Hepatocyte (in vitro differentiated cells): ENCODE measurements at regions not wholly inside any gene's neighbourhood (a gene's known extent, or its start where the extent isn't known, plus 50 kb on each side); places are given as distances from the start of the nearest gene placed in this dataset.

ENCODE experiments used
- DNase-seq: peaks from one replicate; pipeline ENCODE4 v3.0.0-alpha.2; 2016; ENCODE audit warnings: low spot score
- H2AFZ ChIP-seq: fragments of 200-600 bp; sonication (generic); 2 replicates; pipeline ENCODE4 v1.6.0; 2016; ENCODE audit warnings: antibody characterized with exemption, mild to moderate bottlenecking
- H3K27ac ChIP-seq: fragments of 200-600 bp; sonication (generic); 2 replicates; pipeline ENCODE4 v1.5.1; 2016; ENCODE audit warnings: mild to moderate bottlenecking
- H3K27me3 ChIP-seq: fragments of 200-600 bp; sonication (generic); 2 replicates; pipeline ENCODE4 v1.6.1; 2016
- H3K36me3 ChIP-seq: fragments of 200-600 bp; sonication (generic); replicated peaks from 2 replicates; pipeline ENCODE4 v1.5.1; 2016; ENCODE audit warnings: low read depth; ENCODE audit not compliant: insufficient read depth
- H3K4me1 ChIP-seq: fragments of 200-600 bp; sonication (generic); 2 replicates; pipeline ENCODE4 v1.5.1; 2016; ENCODE audit warnings: mild to moderate bottlenecking, moderate library complexity; ENCODE audit not compliant: insufficient read depth
- H3K4me2 ChIP-seq: fragments of 200-600 bp; sonication (generic); 2 replicates; pipeline ENCODE4 v1.6.0; 2016
- H3K4me3 ChIP-seq: fragments of 200-600 bp; sonication (generic); 2 replicates; pipeline ENCODE4 v1.5.1; 2016; ENCODE audit warnings: mild to moderate bottlenecking
- H3K79me2 ChIP-seq: fragments of 200-600 bp; sonication (generic); 2 replicates; pipeline ENCODE4 v1.6.0; 2017; ENCODE audit warnings: mild to moderate bottlenecking
- H3K9me2 ChIP-seq: fragments of 200-600 bp; sonication (generic); replicated peaks from 2 replicates; pipeline ENCODE4 v1.6.0; 2017; ENCODE audit warnings: mild to moderate bottlenecking; ENCODE audit not compliant: insufficient read depth
- H3K9me3 ChIP-seq: fragments of 200-600 bp; sonication (generic); 2 replicates; pipeline ENCODE4 v1.5.1; 2016; ENCODE audit warnings: low read depth, mild to moderate bottlenecking
- H4K20me1 ChIP-seq: fragments of 200-600 bp; sonication (generic); 2 replicates; pipeline ENCODE4 v1.6.0; 2016; ENCODE audit warnings: mild to moderate bottlenecking; ENCODE audit not compliant: insufficient read depth, poor library complexity, severe bottlenecking
- CTCF ChIP-seq: fragments of 200-600 bp; sonication (generic); IDR thresholded peaks from 2 replicates; pipeline ENCODE4 v1.5.1; 2016; ENCODE audit warnings: antibody characterized with exemption, mild to moderate bottlenecking; ENCODE audit not compliant: poor library complexity
- EZH2 ChIP-seq: fragments of 200-600 bp; sonication (generic); IDR thresholded peaks from 2 replicates; pipeline ENCODE4 v1.6.1; 2016; ENCODE audit warnings: antibody characterized with exemption, mild to moderate bottlenecking, borderline replicate concordance
- EZH2phosphoT487 ChIP-seq: fragments of 200-600 bp; sonication (generic); IDR thresholded peaks from one replicate; pipeline ENCODE4 v1.6.1; 2018; ENCODE audit warnings: antibody characterized with exemption, mild to moderate bottlenecking, low read depth, moderate library complexity; ENCODE audit not compliant: unreplicated experiment, severe bottlenecking
- WGBS: methylation state at CpG from one replicate; pipeline ENCODE4 v1.1.6; 2016; ENCODE audit warnings: low lambda C conversion rate; ENCODE audit errors: missing lambda C conversion rate; 5-methylcytosine and 5-hydroxymethylcytosine counted together

DNA sequence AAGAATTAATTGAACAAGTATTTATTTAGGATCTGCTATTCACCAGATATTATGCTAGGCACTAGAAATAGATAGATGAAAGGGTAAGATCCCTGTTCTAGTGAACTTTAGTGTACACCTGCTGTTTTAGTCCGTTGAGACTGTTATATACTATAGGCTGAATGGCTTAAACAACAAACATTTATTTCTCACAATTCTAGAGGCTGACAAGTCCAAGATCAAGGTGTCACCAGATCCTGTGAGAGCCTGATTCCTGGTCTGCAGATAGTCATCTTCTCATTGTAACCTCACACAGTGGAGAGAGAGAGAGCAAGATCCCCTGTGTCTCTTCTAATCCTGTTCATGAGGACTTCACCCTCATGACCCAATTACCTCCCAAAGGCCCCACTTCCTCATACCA is 281.4 kb upstream of the KCNH8 start:
- Histone ChIP-seq H4K20me1 (no peaks in the 10 kb centered on the region), H2AFZ (no peak overlapping the region), H3K9me3 (no peaks in the 10 kb centered on the region), H3K79me2 (no peaks in the 10 kb centered on the region), H3K4me1 (no peaks in the 10 kb centered on the region), H3K9me2 (no peaks in the 10 kb centered on the region), H3K27me3 (no peaks in the 10 kb centered on the region), H3K4me3 (no peak overlapping the region), H3K36me3 (no peaks in the 10 kb centered on the region), H3K4me2 (no peak overlapping the region), H3K27ac (no peak overlapping the region)
- DNase-seq: no peak
- TF ChIP-seq EZH2phosphoT487: no peak
- TF ChIP-seq CTCF: no peak
- no peak for TF ChIP-seq EZH2
- WGBS: 83% methylated on average over 1 of the region's 1 CpG

GRCh38 chr3:18864933-18865731 is 283.2 kb upstream of the KCNH8 start:
- H2AFZ ChIP-seq: no peak overlapping the region
- no peaks in the 10 kb centered on the region for H3K36me3 ChIP-seq
- H3K4me2 ChIP-seq: no peak overlapping the region
- H3K9me2 ChIP-seq: no peaks in the 10 kb centered on the region
- H3K27ac ChIP-seq: no peak overlapping the region
- no peaks in the 10 kb centered on the region for H3K9me3 ChIP-seq
- WGBS: 91% methylated on average over 3 of the region's 3 CpGs
- H4K20me1 ChIP-seq: no peaks in the 10 kb centered on the region
- DNase-seq: no peak
- no peak overlapping the region for H3K4me3 ChIP-seq
- no peaks in the 10 kb centered on the region for H3K27me3 ChIP-seq
- no peaks in the 10 kb centered on the region for H3K79me2 ChIP-seq
- no peaks in the 10 kb centered on the region for H3K4me1 ChIP-seq
- TF ChIP-seq EZH2 (no peak), CTCF (no peak), EZH2phosphoT487 (no peak)

DNA sequence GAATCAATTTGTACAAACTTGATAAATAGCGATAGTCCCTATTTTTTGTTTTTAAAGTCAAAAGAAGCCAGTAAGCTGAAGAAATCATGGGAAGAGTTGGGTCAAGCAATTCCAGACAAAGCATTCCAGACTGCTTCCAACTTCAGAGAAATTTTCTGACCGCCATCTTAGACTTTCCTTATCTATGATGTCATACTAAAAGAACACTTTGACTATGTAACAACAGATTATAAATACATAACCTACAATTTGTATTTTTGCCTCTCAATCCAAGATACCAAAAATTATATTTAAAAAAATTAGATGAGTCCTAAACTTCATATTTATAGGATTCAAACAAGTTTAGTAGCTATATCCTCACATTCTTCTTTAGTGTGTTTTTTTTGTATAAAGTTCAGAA is 286.2 kb upstream of the KCNH8 start:
- H3K9me3 ChIP-seq: no peaks in the 10 kb centered on the region
- H2AFZ ChIP-seq: no peak overlapping the region
- no peak overlapping the region for H3K27ac ChIP-seq
- no peaks in the 10 kb centered on the region for H3K4me1 ChIP-seq
- H3K36me3 ChIP-seq: no peaks in the 10 kb centered on the region
- no peaks in the 10 kb centered on the region for H3K79me2 ChIP-seq
- H3K4me2 ChIP-seq: no peak overlapping the region
- H3K4me3 ChIP-seq: no peak overlapping the region
- no peak for DNase-seq
- 97% methylated on average over 2 of the region's 2 CpGs for WGBS
- H4K20me1 ChIP-seq: no peaks in the 10 kb centered on the region
- no peaks in the 10 kb centered on the region for H3K27me3 ChIP-seq
- no peaks in the 10 kb centered on the region for H3K9me2 ChIP-seq
- no peak for TF ChIP-seq CTCF
- no peak for TF ChIP-seq EZH2phosphoT487
- no peak for TF ChIP-seq EZH2
